Keratinocyte (primary cell): ENCODE measurements at regions not wholly inside any gene's neighbourhood (a gene's known extent, or its start where the extent isn't known, plus 50 kb on each side); places are given as distances from the start of the nearest gene placed in this dataset.

Experiments
- DNase-seq: peaks from one replicate; pipeline ENCODE4 v3.0.0-alpha.2; 2011; ENCODE audit warnings: low read depth, missing footprints, low spot score
- FAIRE-seq: peaks from 2 replicates; lab custom pipeline; 2011; peaks lifted over from hg19 to GRCh38; lab: Jason Lieb, UNC
- H2AFZ ChIP-seq: 2 replicates; pipeline ENCODE4 v1.6.0; 2012; ENCODE audit warnings: low read length, control low read depth, inconsistent platforms; ENCODE audit not compliant: control insufficient read depth
- H3K27ac ChIP-seq: 2 replicates; pipeline ENCODE4 v1.5.1; 2011; ENCODE audit warnings: low read length; ENCODE audit not compliant: control insufficient read depth, insufficient read depth
- H3K27me3 ChIP-seq: 3 replicates; pipeline ENCODE4 v1.6.0; 2011; ENCODE audit warnings: low read length; ENCODE audit not compliant: control insufficient read depth, insufficient read depth; ENCODE audit errors: extremely low read depth
- H3K36me3 ChIP-seq, 2 experiments: 2 replicates in 1 of 2; 3 replicates in 1 of 2; pipeline ENCODE4 v1.5.1; 2011; ENCODE audit warnings: low read length in 2 of 2, mild to moderate bottlenecking in 1 of 2; ENCODE audit not compliant: control insufficient read depth in 2 of 2, insufficient read depth in 2 of 2; ENCODE audit errors: extremely low read depth in 1 of 2
- H3K4me1 ChIP-seq: 3 replicates; pipeline ENCODE4 v1.5.1; 2011; ENCODE audit warnings: low read length; ENCODE audit not compliant: control insufficient read depth, insufficient read depth; ENCODE audit errors: extremely low read depth
- H3K4me2 ChIP-seq: 3 replicates; pipeline ENCODE4 v1.6.0; 2011; ENCODE audit warnings: low read depth, low read length; ENCODE audit not compliant: control insufficient read depth, insufficient read depth; ENCODE audit errors: extremely low read depth
- H3K4me3 ChIP-seq, 3 experiments: fragments of 200-600 bp in 1 of 3; sonication (generic) in 1 of 3; 2 replicates in 2 of 3; 3 replicates in 1 of 3; pipeline ENCODE4 v1.5.1; 2011 to 2016; ENCODE audit warnings: low read length in 3 of 3, mild to moderate bottlenecking in 3 of 3, control low read depth in 2 of 3, inconsistent platforms in 1 of 3, low read depth in 1 of 3, mixed read lengths in 1 of 3, mixed run types in 1 of 3, moderate library complexity in 1 of 3; ENCODE audit not compliant: control insufficient read depth in 2 of 3, insufficient read depth in 2 of 3; ENCODE audit errors: extremely low read depth in 1 of 3
- H3K79me2 ChIP-seq: 2 replicates; pipeline ENCODE4 v1.6.0; 2012; ENCODE audit warnings: low read length; ENCODE audit not compliant: control insufficient read depth, insufficient read depth
- H3K9ac ChIP-seq: 3 replicates; pipeline ENCODE4 v1.6.0; 2011; ENCODE audit warnings: low read length; ENCODE audit not compliant: control insufficient read depth, insufficient read depth; ENCODE audit errors: extremely low read depth
- H3K9me1 ChIP-seq: 3 replicates; pipeline ENCODE4 v1.6.0; 2011; ENCODE audit warnings: low read length; ENCODE audit not compliant: control insufficient read depth, insufficient read depth; ENCODE audit errors: extremely low read depth
- H3K9me3 ChIP-seq: 2 replicates; pipeline ENCODE4 v1.5.1; 2012; ENCODE audit warnings: low read depth, low read length; ENCODE audit not compliant: control insufficient read depth
- H4K20me1 ChIP-seq: 3 replicates; pipeline ENCODE4 v1.6.0; 2011; ENCODE audit warnings: low read length; ENCODE audit not compliant: control insufficient read depth, insufficient read depth; ENCODE audit errors: extremely low read depth
- CTCF ChIP-seq, 3 experiments: IDR thresholded peaks in 1 of 3; conservative IDR thresholded peaks in 1 of 3; optimal IDR thresholded peaks in 1 of 3; 2 replicates in 2 of 3; 3 replicates in 1 of 3; pipeline versions ENCODE3 to v1.5.1; 2011; ENCODE audit warnings: low read length in 3 of 3, mild to moderate bottlenecking in 3 of 3, moderate library complexity in 2 of 3, control low read depth in 1 of 3, inconsistent platforms in 1 of 3; ENCODE audit not compliant: insufficient read depth in 2 of 3; ENCODE audit errors: extremely low read depth in 1 of 3
- EZH2 ChIP-seq: IDR thresholded peaks from one replicate; pipeline ENCODE4 v1.6.1; 2012; ENCODE audit warnings: inconsistent platforms, mild to moderate bottlenecking, low read length, moderate library complexity
- dilution Hi-C: fragments of 300-500 bp; cut with MboI; formaldehyde crosslinking; loops from one replicate; pipeline ENCODE4 v1.7.0; 2020; ENCODE audit warnings: low sequenced_read_pairs; ENCODE audit not compliant: extremely low pct_ligation_motif_present

GRCh38 chr10:120387326-120387725, 69.7 kb upstream of the PLPP4 start:
- H3K9me3 ChIP-seq, result no peaks in the 10 kb centered on the region
- FAIRE-seq, result no peak
- no peaks in the 10 kb centered on the region for H3K4me1 ChIP-seq
- no peaks in the 10 kb centered on the region for H4K20me1 ChIP-seq
- H3K36me3 ChIP-seq, result no peaks in the 10 kb centered on the region
- H2AFZ ChIP-seq, result no peak overlapping the region
- peaks cover 4% of the 10 kb centered on the region for H3K27me3 ChIP-seq
- TF ChIP-seq EZH2 (no peak), CTCF (optimal IDR thresholded peaks at IDR 0.05 in 1 of 3, IDR thresholded peaks at IDR 0.05 in 1 of 3, conservative IDR thresholded peaks at IDR 0.05 in 1 of 3; ENCODE audit: extremely low read depth in 1 of 3, insufficient read depth in 2 of 3, low read length in 3 of 3) (no peak)
- dilution Hi-C loops, result no loop called here
- H3K9ac ChIP-seq, result no peak overlapping the region
- H3K4me3 ChIP-seq, result no peak overlapping the region
- DNase-seq, result no peak
- H3K4me2 ChIP-seq, result no peak overlapping the region
- no peaks in the 10 kb centered on the region for H3K79me2 ChIP-seq
- H3K27ac ChIP-seq, result no peak overlapping the region
- no peaks in the 10 kb centered on the region for H3K9me1 ChIP-seq

GRCh38 chr10:120392245-120392644, 64.8 kb upstream of the PLPP4 start:
- TF ChIP-seq CTCF (optimal IDR thresholded peaks at IDR 0.05 in 1 of 3, IDR thresholded peaks at IDR 0.05 in 1 of 3, conservative IDR thresholded peaks at IDR 0.05 in 1 of 3; ENCODE audit: extremely low read depth in 1 of 3, insufficient read depth in 2 of 3, low read length in 3 of 3), result no peak
- TF ChIP-seq EZH2, result no peak

More at GRCh38 chr10:120392245-120392644, 64.8 kb upstream of the PLPP4 start:
- H3K9me1 ChIP-seq, result no peaks in the 10 kb centered on the region
- no peaks in the 10 kb centered on the region for H3K79me2 ChIP-seq
- H4K20me1 ChIP-seq, result no peaks in the 10 kb centered on the region
- no peak overlapping the region for H3K27ac ChIP-seq
- dilution Hi-C loops, result no loop called here
- H3K4me1 ChIP-seq, result peaks cover 5% of the 10 kb centered on the region
- no peak overlapping the region for H3K9ac ChIP-seq
- no peak for DNase-seq
- no peaks in the 10 kb centered on the region for H3K9me3 ChIP-seq
- FAIRE-seq, result no peak
- H3K4me3 ChIP-seq, result no peak overlapping the region
- H3K4me2 ChIP-seq, result no peak overlapping the region
- no peaks in the 10 kb centered on the region for H3K36me3 ChIP-seq
- no peak overlapping the region for H2AFZ ChIP-seq
- H3K27me3 ChIP-seq, result no peaks in the 10 kb centered on the region
